Globus pallidus (tissue), 1 donor: ENCODE measurements at regions not wholly inside any gene's neighbourhood (a gene's known extent, or its start where the extent isn't known, plus 50 kb on each side); places are given as distances from the start of the nearest gene placed in this dataset.
A peak's percentile ranks its signal among the peaks of the same experiment; 100 is the strongest.

Experiments
- DNase-seq: peaks from one replicate; pipeline ENCODE4 v3.0.0-alpha.2; 2015; ENCODE audit warnings: low spot score

- peak; percentile 26 for DNase-seq
Measured at GRCh38 chr6:41429506-41430504, 94.4 kb downstream of the NCR2 start.

GRCh38 chr6:41430875-41431274, 95.5 kb downstream of the NCR2 start:
- DNase-seq: no peak

GRCh38 chr6:41432280-41432679, 96.9 kb downstream of the NCR2 start:
- no peak for DNase-seq

GRCh38 chr6:41434803-41435481, 99.5 kb downstream of the NCR2 start:
- no peak for DNase-seq

- no peak for DNase-seq
Measured at GRCh38 chr6:41437604-41438003, 102.2 kb downstream of the NCR2 start.

GRCh38 chr6:41438746-41439145, 103.3 kb downstream of the NCR2 start:
- DNase-seq: no peak

- no peak for DNase-seq
Measured at GRCh38 chr6:41439524-41440418, 104.4 kb downstream of the NCR2 start.

GRCh38 chr6:41440958-41441357, 105.2 kb upstream of the FOXP4 start:
- no peak for DNase-seq

GRCh38 chr6:41441598-41442351, 104.4 kb upstream of the FOXP4 start:
- no peak for DNase-seq

- DNase-seq: no peak
Measured at GRCh38 chr6:41442352-41442672, 103.9 kb upstream of the FOXP4 start.

- DNase-seq: no peak
Measured at GRCh38 chr6:41442800-41443501, 103.2 kb upstream of the FOXP4 start.

GRCh38 chr6:41443616-41444525, 102.3 kb upstream of the FOXP4 start:
- DNase-seq: no peak

GRCh38 chr6:41445261-41445660, 100.9 kb upstream of the FOXP4 start:
- no peak for DNase-seq

- no peak for DNase-seq
Measured at GRCh38 chr6:41446132-41446531, 100.0 kb upstream of the FOXP4 start.

- DNase-seq: no peak
Measured at GRCh38 chr6:41446907-41447545, 99.2 kb upstream of the FOXP4 start.

GRCh38 chr6:41448256-41448655, 97.9 kb upstream of the FOXP4 start:
- no peak for DNase-seq

GRCh38 chr6:41449399-41450245, 96.6 kb upstream of the FOXP4 start:
- DNase-seq: no peak

- no peak for DNase-seq
Measured at GRCh38 chr6:41450581-41450980, 95.6 kb upstream of the FOXP4 start.
